NCI-H187 treated with DMSO at 0.1 percent for 48 hours (cell line): ENCODE measurements at regions not wholly inside any gene's neighbourhood (a gene's known extent, or its start where the extent isn't known, plus 50 kb on each side); places are given as distances from the start of the nearest gene placed in this dataset.

ENCODE experiments used
- DNase-seq: peaks from one replicate; lab custom pipeline; 2025; lab: John Stamatoyannopoulos, UW

- DNase-seq, result no peak
These were observed 95.9 kb upstream of the LEP start for GRCh38 chr7:128145191-128145590.

DNA sequence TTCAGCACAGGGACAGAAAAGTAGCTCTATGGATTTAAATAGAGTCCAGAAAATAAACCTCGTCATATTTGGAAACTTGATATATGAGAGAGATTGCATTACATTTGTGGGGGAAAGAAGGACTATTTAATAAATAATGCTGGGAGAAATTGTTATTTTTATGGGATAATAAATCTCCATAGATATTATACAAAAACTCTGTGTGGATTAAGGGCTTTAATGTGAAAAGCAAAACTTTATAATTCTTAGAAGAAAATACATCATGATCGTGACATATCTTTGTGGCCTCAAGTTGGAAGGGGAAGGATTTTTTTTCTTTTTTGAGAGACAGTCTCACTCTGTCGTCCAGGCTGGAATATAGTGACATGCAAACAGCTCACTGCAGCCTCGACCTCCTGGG lies 95.0 kb upstream of the LEP start:
- no peak for DNase-seq

DNA sequence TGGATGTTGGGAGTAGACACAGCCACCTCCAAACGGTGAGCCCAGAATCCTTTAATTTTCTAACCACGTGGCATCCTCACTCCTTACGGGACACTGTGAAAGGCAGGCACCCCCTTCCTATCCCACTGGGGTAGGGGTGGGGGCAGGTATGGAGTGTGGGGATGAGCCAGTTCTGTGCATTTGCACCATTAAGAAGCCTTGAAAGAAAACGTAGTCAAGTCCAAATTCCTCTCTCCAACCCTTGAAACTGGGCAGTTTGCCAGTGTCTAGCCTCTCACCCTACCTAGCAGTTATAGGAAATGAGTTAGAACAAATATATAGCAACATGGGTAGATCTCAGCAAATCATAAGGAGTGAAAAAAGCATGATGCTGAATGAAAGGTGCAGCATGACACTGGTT lies 92.4 kb upstream of the LEP start:
- DNase-seq, result peak; percentile 29

DNA sequence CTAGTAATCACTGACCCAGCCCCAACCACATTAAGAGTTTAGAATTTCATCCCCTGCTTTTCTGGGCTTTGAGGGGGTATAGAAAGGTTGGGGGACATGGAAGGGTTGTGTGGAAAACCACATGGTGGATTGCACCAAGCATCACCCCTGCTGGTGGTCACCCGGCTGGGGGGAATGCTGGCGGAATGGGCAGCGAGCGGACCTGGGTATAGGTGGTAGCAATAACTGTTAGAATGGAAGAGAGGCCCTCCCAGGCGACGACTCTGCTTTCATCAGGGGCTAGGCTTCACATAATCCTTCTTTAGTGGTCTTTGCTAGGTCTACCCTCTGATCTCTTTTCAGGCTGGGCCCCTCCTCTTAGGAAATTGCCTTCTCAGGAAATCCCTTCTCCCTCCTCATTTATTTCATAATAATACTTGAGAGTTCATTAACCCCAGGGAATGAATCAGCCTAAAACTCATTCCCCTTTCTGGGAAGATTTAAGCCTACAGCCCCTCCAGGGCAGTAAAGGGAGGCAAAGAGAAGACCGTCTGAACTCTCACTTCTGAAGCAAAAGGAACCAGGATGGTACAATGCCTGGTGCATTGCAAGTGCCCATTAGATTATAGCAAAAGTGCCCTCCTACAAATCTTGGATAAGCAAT lies 90.7 kb upstream of the LEP start:
- DNase-seq, result no peak

- no peak for DNase-seq
These were observed 89.4 kb upstream of the LEP start for GRCh38 chr7:128151635-128152034.

- no peak for DNase-seq
These were observed 88.4 kb upstream of the LEP start for GRCh38 chr7:128152721-128153120.

- DNase-seq, result no peak
These were observed 87.6 kb upstream of the LEP start for GRCh38 chr7:128153436-128153835.

DNA sequence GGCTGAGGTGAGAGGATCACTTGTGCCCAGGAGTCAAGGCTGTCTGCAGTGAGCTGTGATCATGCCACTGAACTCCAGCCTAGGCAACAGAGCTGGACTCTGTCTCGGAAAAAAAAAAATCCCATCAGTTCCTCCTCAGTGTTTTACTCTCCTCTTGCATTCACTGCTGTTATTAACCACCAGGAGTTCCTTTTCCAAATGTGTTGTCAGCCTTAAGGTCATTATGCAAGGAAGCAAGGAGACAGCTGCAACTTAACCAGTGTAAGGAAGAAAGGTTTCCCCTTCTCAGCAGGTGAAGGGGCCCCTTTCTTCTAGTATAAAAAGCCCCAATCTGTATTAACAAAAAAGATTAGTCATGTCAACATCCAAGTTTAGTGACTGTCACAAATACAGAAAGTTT lies 86.6 kb upstream of the LEP start:
- DNase-seq, result no peak

GRCh38 chr7:128155100-128155740 lies 85.9 kb upstream of the LEP start:
- DNase-seq, result no peak

GRCh38 chr7:128157906-128158305 lies 83.2 kb upstream of the LEP start:
- no peak for DNase-seq

DNA sequence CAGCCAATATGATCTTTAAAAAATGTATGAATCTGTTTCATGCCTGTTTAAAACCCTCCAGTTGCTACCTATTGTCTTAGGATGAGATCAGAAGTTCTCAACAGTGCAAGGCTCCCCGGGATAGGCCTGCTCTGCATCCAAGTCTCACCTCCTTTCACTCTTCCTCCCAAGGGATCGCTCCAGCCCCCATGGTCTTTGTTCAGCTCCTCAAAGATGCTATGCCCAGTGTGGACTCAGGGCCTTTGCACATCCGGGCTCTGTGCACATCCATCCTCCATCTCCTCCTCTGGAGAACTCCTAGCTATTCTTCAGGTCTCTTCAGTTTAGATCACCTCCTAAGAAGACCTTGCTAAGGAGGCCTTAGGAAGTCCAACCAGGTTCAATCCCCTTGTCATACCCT lies 82.7 kb upstream of the LEP start:
- no peak for DNase-seq

GRCh38 chr7:128160296-128160695 lies 80.8 kb upstream of the LEP start:
- no peak for DNase-seq

DNA sequence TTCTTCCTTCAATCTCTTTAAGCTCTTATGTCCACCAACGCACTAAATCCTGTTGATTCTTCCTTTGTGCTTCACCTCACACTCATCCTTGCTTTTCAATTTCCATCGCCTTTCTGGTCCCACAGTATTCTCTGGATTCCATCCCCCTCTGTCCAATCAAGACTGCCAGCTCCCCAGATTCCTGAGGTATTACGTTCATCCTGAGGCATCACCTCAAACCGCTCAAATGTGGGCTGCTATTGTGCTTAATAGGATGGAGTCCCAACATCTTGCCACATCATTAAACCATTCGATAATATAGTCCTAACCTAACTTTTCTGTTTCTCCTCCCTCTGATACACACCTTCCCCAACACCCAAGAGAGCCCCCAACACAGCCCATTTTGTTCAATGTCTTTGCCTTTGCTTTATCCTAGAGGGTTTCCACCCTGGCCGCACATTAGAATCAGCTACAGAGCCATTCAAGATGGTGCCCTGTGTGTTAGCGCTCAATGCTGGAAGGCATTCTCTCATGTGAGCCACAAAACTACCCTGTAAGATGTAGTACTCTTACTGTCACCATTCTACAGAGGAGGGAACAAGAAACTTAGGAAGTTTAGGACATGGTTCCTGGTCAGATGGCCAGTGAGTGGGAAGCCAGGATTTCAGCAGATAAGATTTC lies 79.5 kb upstream of the LEP start:
- no peak for DNase-seq

GRCh38 chr7:128162666-128163065 lies 78.4 kb upstream of the LEP start:
- no peak for DNase-seq

GRCh38 chr7:128163473-128163872 lies 77.6 kb upstream of the LEP start:
- DNase-seq, result no peak

- no peak for DNase-seq
These were observed 76.8 kb upstream of the LEP start for GRCh38 chr7:128164061-128164954.

- no peak for DNase-seq
These were observed 76.0 kb upstream of the LEP start for GRCh38 chr7:128164955-128165670.

DNA sequence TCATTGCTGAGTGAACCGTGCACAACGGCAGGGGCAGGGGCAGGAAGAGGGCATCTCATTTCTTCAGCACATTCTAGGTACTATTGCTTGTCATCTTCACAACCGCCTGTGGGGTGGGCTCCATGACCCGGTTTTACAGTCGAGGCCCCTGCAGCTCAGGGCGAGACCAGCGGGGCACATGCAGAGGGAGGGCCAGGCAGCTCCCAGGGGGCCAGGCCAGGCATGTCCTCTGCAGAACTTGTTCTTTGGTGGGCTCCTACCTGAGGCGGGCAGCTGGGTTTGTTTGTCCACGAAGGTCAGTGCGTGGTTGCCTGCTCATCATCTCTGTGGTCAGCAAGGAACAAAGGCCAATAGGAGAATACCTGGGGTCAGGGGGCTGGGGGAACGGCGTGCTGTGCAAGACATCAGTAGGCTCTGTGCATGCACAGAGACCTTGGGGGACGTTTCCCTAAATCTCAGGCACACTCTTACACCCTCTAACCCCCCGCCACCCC lies 75.1 kb upstream of the LEP start:
- DNase-seq, result no peak

DNA sequence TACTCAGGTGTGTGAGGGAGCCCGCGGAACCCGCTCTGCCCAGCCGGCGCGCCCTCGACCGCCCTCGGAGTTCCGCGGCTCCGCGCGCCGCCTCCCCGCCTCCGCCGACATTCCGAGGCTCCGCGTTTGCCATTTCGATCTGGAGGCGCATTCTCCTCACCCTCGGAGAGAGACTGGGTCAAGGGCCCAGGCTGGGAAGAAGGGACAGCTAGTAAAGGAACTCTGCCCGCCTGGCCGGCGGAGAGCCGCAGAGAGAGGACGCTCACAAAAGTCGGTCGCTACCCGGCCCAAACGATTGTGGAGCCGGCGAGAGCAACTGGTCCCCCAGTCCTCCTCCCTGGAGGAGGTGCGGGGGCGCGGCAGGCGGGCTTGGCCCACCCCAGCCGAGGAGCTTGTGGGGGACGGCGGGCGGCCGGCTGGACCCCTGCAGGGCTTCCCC lies 74.5 kb upstream of the LEP start:
- DNase-seq, result no peak

- DNase-seq, result no peak
These were observed 73.9 kb upstream of the LEP start for GRCh38 chr7:128167042-128167701.
